ENCODE measurements at regions not wholly inside any gene's neighbourhood (a gene's known extent, or its start where the extent isn't known, plus 50 kb on each side); places are given as distances from the start of the nearest gene placed in this dataset.
A peak's percentile ranks its signal among the peaks of the same experiment; 100 is the strongest.

DNA sequence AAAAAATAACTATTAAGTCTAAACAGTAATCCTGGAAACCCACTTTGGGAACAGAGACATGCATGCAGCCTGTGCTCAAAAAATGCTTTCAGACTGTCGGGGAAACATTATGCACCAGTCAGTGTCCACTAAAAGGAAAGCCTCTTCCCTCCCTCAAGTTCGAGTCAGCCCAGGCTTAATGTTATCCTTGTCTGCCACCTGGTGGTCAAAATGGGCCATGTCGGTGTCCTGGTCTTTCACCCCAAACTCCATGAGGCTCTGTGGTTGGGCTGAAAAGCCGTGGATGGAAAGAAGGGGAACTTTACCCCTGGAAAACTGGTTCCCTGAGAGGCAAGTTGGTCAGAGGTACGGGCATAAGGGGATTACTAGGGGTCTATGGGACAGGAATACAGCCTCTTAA lies 88.4 kb upstream of the ZNF492 start:
- TF ChIP-seq, protein P1, sequence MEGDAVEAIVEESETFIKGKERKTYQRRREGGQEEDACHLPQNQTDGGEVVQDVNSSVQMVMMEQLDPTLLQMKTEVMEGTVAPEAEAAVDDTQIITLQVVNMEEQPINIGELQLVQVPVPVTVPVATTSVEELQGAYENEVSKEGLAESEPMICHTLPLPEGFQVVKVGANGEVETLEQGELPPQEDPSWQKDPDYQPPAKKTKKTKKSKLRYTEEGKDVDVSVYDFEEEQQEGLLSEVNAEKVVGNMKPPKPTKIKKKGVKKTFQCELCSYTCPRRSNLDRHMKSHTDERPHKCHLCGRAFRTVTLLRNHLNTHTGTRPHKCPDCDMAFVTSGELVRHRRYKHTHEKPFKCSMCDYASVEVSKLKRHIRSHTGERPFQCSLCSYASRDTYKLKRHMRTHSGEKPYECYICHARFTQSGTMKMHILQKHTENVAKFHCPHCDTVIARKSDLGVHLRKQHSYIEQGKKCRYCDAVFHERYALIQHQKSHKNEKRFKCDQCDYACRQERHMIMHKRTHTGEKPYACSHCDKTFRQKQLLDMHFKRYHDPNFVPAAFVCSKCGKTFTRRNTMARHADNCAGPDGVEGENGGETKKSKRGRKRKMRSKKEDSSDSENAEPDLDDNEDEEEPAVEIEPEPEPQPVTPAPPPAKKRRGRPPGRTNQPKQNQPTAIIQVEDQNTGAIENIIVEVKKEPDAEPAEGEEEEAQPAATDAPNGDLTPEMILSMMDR (conservative IDR thresholded peaks at IDR 0.05; ENCODE audit: low read length): peak; percentile 8; the same call in 1 of the 2 replicates
- H3K4me3 ChIP-seq (ENCODE audit: low read length): no peak overlapping the region
- DNase-seq (ENCODE audit: low read depth): no peak

DNA sequence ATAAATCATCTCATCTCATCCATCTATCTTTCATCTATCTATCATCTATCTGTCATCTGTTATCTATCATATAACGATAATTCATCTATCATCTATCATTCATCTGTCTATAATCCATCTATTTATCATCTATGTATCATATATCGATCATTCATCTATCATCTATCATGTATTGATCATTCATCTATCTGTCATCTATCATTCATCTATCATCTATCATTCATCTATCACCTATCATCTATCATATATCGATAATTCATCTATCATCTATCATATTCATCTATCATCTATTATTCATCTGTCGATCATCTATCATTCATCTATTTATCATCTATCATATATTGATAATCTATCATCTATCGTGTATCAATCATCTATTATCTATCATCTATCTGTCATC lies 100.4 kb upstream of the ZNF492 start:
- DNase-seq (ENCODE audit: low read depth): no peak
- TF ChIP-seq, protein P1 (conservative IDR thresholded peaks at IDR 0.05; ENCODE audit: low read length): no peak
- H3K4me3 ChIP-seq (ENCODE audit: low read length): no peak overlapping the region

DNA sequence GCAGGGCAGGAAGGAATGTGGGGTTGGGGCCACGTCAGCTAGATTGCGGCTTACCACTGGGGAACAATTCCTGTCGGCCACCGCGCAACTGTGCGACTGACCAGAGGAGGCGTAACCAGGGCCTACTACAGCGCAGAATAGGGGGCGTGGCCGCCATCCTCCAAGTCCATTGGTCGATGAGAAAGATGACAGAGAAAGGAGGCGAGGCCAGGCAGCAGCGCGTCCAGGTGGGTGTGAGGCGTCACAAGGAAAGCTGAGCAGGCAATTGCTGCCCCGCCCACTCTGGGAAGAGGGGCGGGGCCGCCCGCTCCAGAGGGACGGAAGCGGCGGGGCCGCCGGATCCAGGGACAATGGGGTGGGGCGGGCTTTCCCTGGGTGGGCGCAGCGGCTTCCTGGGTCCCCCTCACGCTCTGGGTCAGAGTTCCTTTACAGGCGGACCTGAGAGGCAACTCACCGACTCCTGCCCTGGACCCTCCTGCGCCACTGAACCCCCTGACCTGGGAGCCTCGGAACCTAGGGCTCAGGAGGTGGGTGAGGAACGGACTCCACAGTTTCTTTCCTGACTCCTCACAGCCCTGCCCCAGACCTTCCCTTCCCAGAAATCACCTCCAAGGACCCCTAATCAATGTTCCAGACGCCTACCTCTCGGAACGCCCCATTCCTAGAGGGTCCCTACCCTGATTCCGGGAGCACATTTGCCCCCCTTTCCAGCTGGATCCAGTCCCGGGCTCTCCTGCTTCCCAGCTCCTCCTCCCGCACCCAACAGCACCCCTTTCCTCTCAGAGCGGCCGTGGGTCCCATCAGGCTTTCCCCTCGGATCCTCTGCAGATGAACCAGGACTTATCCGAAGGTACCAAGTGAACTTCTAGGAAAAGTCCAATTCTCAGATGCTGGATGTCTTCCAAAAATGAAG lies 101.5 kb upstream of the ZNF492 start:
- no peak overlapping the region for H3K4me3 ChIP-seq (ENCODE audit: low read length)
- DNase-seq (ENCODE audit: low read depth): no peak
- TF ChIP-seq, protein P1 (conservative IDR thresholded peaks at IDR 0.05; ENCODE audit: low read length): no peak

DNA sequence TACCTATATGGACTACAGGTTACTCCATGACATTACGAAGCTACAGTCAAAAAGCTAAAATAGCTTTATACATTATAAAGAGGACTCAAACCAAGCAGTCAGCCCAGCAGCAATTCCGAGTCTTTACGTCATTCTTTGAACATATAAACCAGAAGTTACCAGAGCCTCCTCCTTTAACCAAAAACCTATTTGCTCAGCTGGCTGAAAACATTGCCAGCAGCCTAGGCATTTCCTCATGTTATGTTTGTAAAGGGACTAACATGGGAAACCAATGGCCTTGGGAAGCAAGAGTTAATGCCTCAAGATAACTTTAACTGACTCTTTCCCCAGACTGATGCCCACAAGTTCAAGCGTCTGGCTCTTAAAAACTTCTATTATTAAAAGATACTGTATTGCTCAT lies 104.1 kb upstream of the ZNF492 start:
- H3K4me3 ChIP-seq (ENCODE audit: low read length): no peak overlapping the region
- TF ChIP-seq, protein P1 (conservative IDR thresholded peaks at IDR 0.05; ENCODE audit: low read length): no peak
- DNase-seq (ENCODE audit: low read depth): no peak

DNA sequence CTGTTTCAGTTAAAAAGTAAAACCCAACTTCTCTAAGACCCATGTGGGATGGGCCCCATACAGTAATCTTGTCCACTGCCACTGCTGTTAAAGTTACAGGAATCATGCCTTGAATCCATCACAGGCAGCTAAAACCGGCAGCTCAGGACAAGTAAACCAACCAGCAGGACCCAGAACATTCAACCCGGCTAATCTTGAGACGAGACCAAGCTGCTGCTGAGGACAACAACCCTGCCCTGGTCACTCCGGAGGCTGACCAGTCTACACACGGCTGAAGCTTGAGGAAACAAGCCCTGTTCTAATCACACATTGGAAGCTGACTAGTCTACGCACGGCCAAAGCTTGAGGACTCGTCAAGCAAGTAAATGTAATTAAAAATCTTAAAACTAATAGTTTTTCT lies 105.2 kb upstream of the ZNF492 start:
- TF ChIP-seq, protein P1 (conservative IDR thresholded peaks at IDR 0.05; ENCODE audit: low read length): no peak
- H3K4me3 ChIP-seq (ENCODE audit: low read length): no peak overlapping the region
- no peak for DNase-seq (ENCODE audit: low read depth)

DNA sequence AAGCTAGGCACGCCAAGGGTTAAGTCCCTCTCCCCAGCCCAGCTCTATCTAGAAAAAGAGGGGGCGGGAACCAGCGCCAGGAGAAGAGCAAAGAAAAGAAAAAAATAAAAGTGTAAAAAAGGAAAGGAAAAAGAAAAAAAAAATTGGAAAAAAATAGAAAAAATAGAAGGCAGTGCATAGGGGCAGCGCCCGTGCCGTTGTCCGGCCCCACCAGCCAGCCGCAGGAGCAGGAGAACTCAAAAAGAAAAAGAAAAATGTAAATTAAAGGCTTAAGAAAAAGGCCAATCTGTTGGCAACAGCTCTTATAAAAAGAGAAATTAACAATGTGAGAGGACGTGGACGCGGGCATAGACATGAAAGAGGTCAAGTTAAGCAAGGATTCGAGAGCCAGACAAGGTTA lies 105.4 kb upstream of the ZNF98 start:
- TF ChIP-seq, protein P1 (conservative IDR thresholded peaks at IDR 0.05; ENCODE audit: low read length): no peak
- no peak overlapping the region for H3K4me3 ChIP-seq (ENCODE audit: low read length)
- no peak for DNase-seq (ENCODE audit: low read depth)

DNA sequence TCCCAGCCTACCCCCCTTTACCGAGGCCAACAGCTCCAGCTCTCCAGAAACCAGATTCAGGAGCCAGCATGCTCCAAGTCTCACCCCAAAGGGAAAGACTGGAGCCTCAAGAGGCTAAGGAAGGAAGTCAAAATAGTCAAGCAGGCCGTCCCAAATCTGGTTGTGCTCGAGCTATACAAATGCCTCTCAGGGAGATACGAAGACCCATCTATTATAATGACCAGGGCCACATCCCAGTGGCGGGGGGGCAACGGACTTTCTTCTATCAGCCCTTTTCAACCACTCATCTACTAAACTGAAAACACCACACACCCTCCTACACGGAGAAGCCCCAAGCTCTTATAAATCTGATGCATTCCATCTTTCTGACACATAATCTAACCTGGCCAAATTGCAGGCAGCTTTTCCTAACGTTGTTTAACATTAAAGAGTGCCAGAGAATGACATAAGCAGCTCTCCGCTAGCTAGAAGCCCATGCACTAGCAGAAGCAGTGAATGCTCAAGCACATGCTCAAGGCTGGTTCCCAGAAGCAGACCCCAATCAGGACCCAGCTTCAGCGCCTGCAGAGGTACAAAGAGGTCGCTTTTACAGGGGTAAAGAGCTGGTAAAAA lies 104.6 kb upstream of the ZNF98 start:
- no peak overlapping the region for H3K4me3 ChIP-seq (ENCODE audit: low read length)
- DNase-seq (ENCODE audit: low read depth): no peak
- TF ChIP-seq, protein P1 (conservative IDR thresholded peaks at IDR 0.05; ENCODE audit: low read length): no peak

Data from AG10803 (cell line).